ENCODE measurements at regions not wholly inside any gene's neighbourhood (a gene's known extent, or its start where the extent isn't known, plus 50 kb on each side); places are given as distances from the start of the nearest gene placed in this dataset.

GRCh38 chr2:129765678-129766351, 213.7 kb upstream of the RAB6C start:
- ChIA-PET POLR2A (no interaction called here), CTCF (no interaction called here)
- no peaks in the 10 kb centered on the region for H3K27me3 Mint-ChIP-seq
- no peaks in the 10 kb centered on the region for H3K4me1 Mint-ChIP-seq
- no peak overlapping the region for H3K27ac Mint-ChIP-seq
- DNase-seq, result no peak
- no peaks in the 10 kb centered on the region for H3K9me3 Mint-ChIP-seq
- no peaks in the 10 kb centered on the region for H3K36me3 Mint-ChIP-seq (ENCODE audit: low read depth)
- no peak overlapping the region for H3K4me3 Mint-ChIP-seq

- Mint-ChIP-seq H3K4me3 (no peak overlapping the region), H3K27ac (no peak overlapping the region), H3K9me3 (no peaks in the 10 kb centered on the region), H3K27me3 (no peaks in the 10 kb centered on the region), H3K36me3 (ENCODE audit: low read depth) (no peaks in the 10 kb centered on the region), H3K4me1 (no peaks in the 10 kb centered on the region)
- POLR2A ChIA-PET, result no interaction called here
- DNase-seq, result no peak
- CTCF ChIA-PET, result no interaction called here
Observed at GRCh38 chr2:129766374-129766993, 213.0 kb upstream of the RAB6C start.

GRCh38 chr2:129767346-129768035, 212.0 kb upstream of the RAB6C start:
- CTCF ChIA-PET, result interaction anchor here (0.5 kb wide), 1 partner anchor 96 kb away, joined by 4 read pairs; no protein-coding TSS in a partner anchor
- peaks cover under 1% of the 10 kb centered on the region for H3K27me3 Mint-ChIP-seq
- H3K9me3 Mint-ChIP-seq, result no peaks in the 10 kb centered on the region
- no peak for DNase-seq
- no peak overlapping the region for H3K27ac Mint-ChIP-seq
- POLR2A ChIA-PET, result no interaction called here
- no peaks in the 10 kb centered on the region for H3K36me3 Mint-ChIP-seq (ENCODE audit: low read depth)
- no peaks in the 10 kb centered on the region for H3K4me1 Mint-ChIP-seq
- H3K4me3 Mint-ChIP-seq, result no peak overlapping the region

GRCh38 chr2:129768036-129768386, 211.5 kb upstream of the RAB6C start:
- Mint-ChIP-seq H3K27me3 (peaks cover 2% of the 10 kb centered on the region), H3K4me3 (no peak overlapping the region), H3K27ac (no peak overlapping the region), H3K36me3 (ENCODE audit: low read depth) (no peaks in the 10 kb centered on the region), H3K4me1 (no peaks in the 10 kb centered on the region), H3K9me3 (no peaks in the 10 kb centered on the region)
- no peak for DNase-seq
- ChIA-PET CTCF (no interaction called here), POLR2A (no interaction called here)

GRCh38 chr2:129768485-129769184, 210.8 kb upstream of the RAB6C start:
- Mint-ChIP-seq H3K9me3 (no peaks in the 10 kb centered on the region), H3K4me1 (no peaks in the 10 kb centered on the region), H3K27me3 (peaks cover 2% of the 10 kb centered on the region), H3K27ac (no peak overlapping the region), H3K36me3 (ENCODE audit: low read depth) (no peaks in the 10 kb centered on the region), H3K4me3 (no peak overlapping the region)
- CTCF ChIA-PET, result no interaction called here
- POLR2A ChIA-PET, result no interaction called here
- DNase-seq, result no peak

GRCh38 chr2:129769185-129769991, 210.1 kb upstream of the RAB6C start:
- Mint-ChIP-seq H3K4me3 (no peak overlapping the region), H3K9me3 (no peaks in the 10 kb centered on the region), H3K36me3 (ENCODE audit: low read depth) (no peaks in the 10 kb centered on the region), H3K27me3 (peaks cover 4% of the 10 kb centered on the region), H3K27ac (no peak overlapping the region), H3K4me1 (no peaks in the 10 kb centered on the region)
- no peak for DNase-seq
- ChIA-PET POLR2A (no interaction called here), CTCF (no interaction called here)

- POLR2A ChIA-PET, result no interaction called here
- H3K9me3 Mint-ChIP-seq, result no peaks in the 10 kb centered on the region
- peaks cover 4% of the 10 kb centered on the region for H3K27me3 Mint-ChIP-seq
Observed at GRCh38 chr2:129771418-129772189, 207.9 kb upstream of the RAB6C start.

GRCh38 chr2:129772190-129772579, 207.3 kb upstream of the RAB6C start:
- CTCF ChIA-PET, result no interaction called here
- DNase-seq, result no peak
- Mint-ChIP-seq H3K27me3 (peaks cover 4% of the 10 kb centered on the region), H3K4me1 (no peaks in the 10 kb centered on the region), H3K27ac (no peak overlapping the region), H3K9me3 (no peaks in the 10 kb centered on the region), H3K4me3 (no peak overlapping the region), H3K36me3 (ENCODE audit: low read depth) (no peaks in the 10 kb centered on the region)
- POLR2A ChIA-PET, result no interaction called here

More at GRCh38 chr2:129771418-129772189, 207.9 kb upstream of the RAB6C start:
- DNase-seq, result no peak
- CTCF ChIA-PET, result no interaction called here
- Mint-ChIP-seq H3K4me1 (no peaks in the 10 kb centered on the region), H3K27ac (no peak overlapping the region), H3K4me3 (no peak overlapping the region), H3K36me3 (ENCODE audit: low read depth) (no peaks in the 10 kb centered on the region)

GRCh38 chr2:129775952-129776653, 203.4 kb upstream of the RAB6C start:
- CTCF ChIA-PET, result no interaction called here
- no peaks in the 10 kb centered on the region for H3K4me1 Mint-ChIP-seq
- H3K27ac Mint-ChIP-seq, result no peak overlapping the region
- POLR2A ChIA-PET, result no interaction called here
- H3K27me3 Mint-ChIP-seq, result peaks cover 4% of the 10 kb centered on the region
- H3K36me3 Mint-ChIP-seq (ENCODE audit: low read depth), result no peaks in the 10 kb centered on the region
- H3K9me3 Mint-ChIP-seq, result no peaks in the 10 kb centered on the region
- DNase-seq, result no peak
- no peak overlapping the region for H3K4me3 Mint-ChIP-seq

GRCh38 chr2:129777146-129777545, 202.3 kb upstream of the RAB6C start:
- Mint-ChIP-seq H3K9me3 (no peaks in the 10 kb centered on the region), H3K4me1 (no peaks in the 10 kb centered on the region), H3K4me3 (no peak overlapping the region), H3K27ac (no peak overlapping the region), H3K36me3 (ENCODE audit: low read depth) (no peaks in the 10 kb centered on the region), H3K27me3 (peaks cover 4% of the 10 kb centered on the region)
- POLR2A ChIA-PET, result no interaction called here
- DNase-seq, result no peak
- CTCF ChIA-PET, result no interaction called here

- no peak for DNase-seq
- no peak overlapping the region for H3K27ac Mint-ChIP-seq
Observed at GRCh38 chr2:129777762-129778583, 201.5 kb upstream of the RAB6C start.

More at GRCh38 chr2:129777762-129778583, 201.5 kb upstream of the RAB6C start:
- Mint-ChIP-seq H3K4me1 (no peaks in the 10 kb centered on the region), H3K4me3 (no peak overlapping the region), H3K36me3 (ENCODE audit: low read depth) (no peaks in the 10 kb centered on the region), H3K9me3 (no peaks in the 10 kb centered on the region), H3K27me3 (peaks cover 2% of the 10 kb centered on the region)
- ChIA-PET POLR2A (no interaction called here), CTCF (no interaction called here)
